GM19240 (cell line): ENCODE measurements at regions not wholly inside any gene's neighbourhood (a gene's known extent, or its start where the extent isn't known, plus 50 kb on each side); places are given as distances from the start of the nearest gene placed in this dataset.
"Not testable (repeated sequence)": the region's sequence is repeated elsewhere in the genome, so short reads cannot be mapped to it uniquely, and the experiment has no call there.

Experiments
- DNase-seq: peaks from one replicate; pipeline ENCODE4 v3.0.0; 2011; ENCODE audit warnings: low spot score; ENCODE audit not compliant: insufficient read length

GRCh38 chr6:126957721-126958120 is 160.8 kb upstream of the RSPO3 start:
- no peak for DNase-seq

- no peak for DNase-seq
Measured at GRCh38 chr6:126959765-126960164, 158.7 kb upstream of the RSPO3 start.

GRCh38 chr6:126963077-126963809 is 155.2 kb upstream of the RSPO3 start:
- no peak for DNase-seq

GRCh38 chr6:126967296-126968005 is 151.0 kb upstream of the RSPO3 start:
- no peak for DNase-seq

- no peak for DNase-seq
Measured at GRCh38 chr6:126976253-126976797, 142.1 kb upstream of the RSPO3 start.

GRCh38 chr6:126983779-126984178 is 134.7 kb upstream of the RSPO3 start:
- DNase-seq, result no peak

- DNase-seq, result not testable (repeated sequence)
Measured at GRCh38 chr6:126988125-126988524, 130.3 kb upstream of the RSPO3 start.

- DNase-seq, result no peak
Measured at GRCh38 chr6:127000631-127001030, 117.8 kb upstream of the RSPO3 start.

- no peak for DNase-seq
Measured at GRCh38 chr6:127013865-127014264, 104.6 kb upstream of the RSPO3 start.

- no peak for DNase-seq
Measured at GRCh38 chr6:127015858-127016257, 102.6 kb upstream of the RSPO3 start.

- no peak for DNase-seq
Measured at GRCh38 chr6:127019828-127020227, 98.6 kb upstream of the RSPO3 start.

- no peak for DNase-seq
Measured at GRCh38 chr6:127022302-127022701, 96.2 kb upstream of the RSPO3 start.

GRCh38 chr6:127023001-127023778 is 95.3 kb upstream of the RSPO3 start:
- no peak for DNase-seq

- no peak for DNase-seq
Measured at GRCh38 chr6:127026247-127026646, 92.2 kb upstream of the RSPO3 start.

GRCh38 chr6:127030111-127030510 is 88.4 kb upstream of the RSPO3 start:
- no peak for DNase-seq

GRCh38 chr6:127030836-127031235 is 87.6 kb upstream of the RSPO3 start:
- DNase-seq, result no peak

- DNase-seq, result no peak
Measured at GRCh38 chr6:127031511-127031910, 87.0 kb upstream of the RSPO3 start.

GRCh38 chr6:127032971-127033370 is 85.5 kb upstream of the RSPO3 start:
- no peak for DNase-seq

GRCh38 chr6:127051571-127052260 is 66.8 kb upstream of the RSPO3 start:
- DNase-seq, result no peak

GRCh38 chr6:127053032-127053874 is 65.2 kb upstream of the RSPO3 start:
- DNase-seq, result no peak
